ENCODE measurements at regions not wholly inside any gene's neighbourhood (a gene's known extent, or its start where the extent isn't known, plus 50 kb on each side); places are given as distances from the start of the nearest gene placed in this dataset.

- H3K79me2 ChIP-seq (ENCODE audit: control insufficient read depth, insufficient read depth, low read length, poor library complexity): no peaks in the 10 kb centered on the region
- no peaks in the 10 kb centered on the region for H3K4me1 ChIP-seq (ENCODE audit: control insufficient read depth in 1 of 2, insufficient read depth in 2 of 2, low read length in 2 of 2)
- H3K4me3 ChIP-seq (ENCODE audit: low read depth, low read length): no peak overlapping the region
- H3K27me3 ChIP-seq (ENCODE audit: insufficient read depth, low read length): no peaks in the 10 kb centered on the region
- H3K9me3 ChIP-seq (ENCODE audit: insufficient read depth, low read depth, low read length): no peaks in the 10 kb centered on the region
- no peak overlapping the region for H3K4ac ChIP-seq (ENCODE audit: low read depth, low read length)
- no peak overlapping the region for H3K4me2 ChIP-seq (ENCODE audit: low read length)
- no peak overlapping the region for H3K9ac ChIP-seq (ENCODE audit: low read length)
- no peak overlapping the region for H4K91ac ChIP-seq (ENCODE audit: low read depth, low read length)
- H3K14ac ChIP-seq (ENCODE audit: low read length): no peak overlapping the region
- H4K8ac ChIP-seq (ENCODE audit: low read depth, low read length): no peak overlapping the region
- no peak overlapping the region for H2BK12ac ChIP-seq (ENCODE audit: low read length)
- H3K18ac ChIP-seq (ENCODE audit: low read length): no peak overlapping the region
- no peak overlapping the region for H3K27ac ChIP-seq (ENCODE audit: low read depth, low read length)
- no peaks in the 10 kb centered on the region for H3K36me3 ChIP-seq (ENCODE audit: control insufficient read depth in 1 of 2, insufficient read depth in 2 of 2, low read length in 2 of 2)
- H2AFZ ChIP-seq (ENCODE audit: insufficient read depth, low read length, poor library complexity): no peak overlapping the region
- H3K23ac ChIP-seq (ENCODE audit: low read length): no peak overlapping the region
- WGBS (ENCODE audit: extremely low coverage, insufficient coverage, insufficient read length): no CpG with 5 or more reads among the region's 2 CpGs
- H4K12ac ChIP-seq (ENCODE audit: low read depth, low read length): no peak overlapping the region
- no peaks in the 10 kb centered on the region for H3K79me1 ChIP-seq (ENCODE audit: low read length)
- no peak overlapping the region for H2BK120ac ChIP-seq (ENCODE audit: insufficient read depth, low read length, poor library complexity)
- DNase-seq: peak in 1 of 2 donors; percentile 56
- no peak overlapping the region for H2AK5ac ChIP-seq (ENCODE audit: low read length)
- H2BK5ac ChIP-seq (ENCODE audit: low read depth, low read length, poor library complexity): no peak overlapping the region
These were observed 157.4 kb upstream of the TMEM196 start for GRCh38 chr7:19930851-19931250.

GRCh38 chr7:19930051-19930450 is 156.6 kb upstream of the TMEM196 start:
- Histone ChIP-seq H2BK120ac (ENCODE audit: insufficient read depth, low read length, poor library complexity) (no peak overlapping the region), H4K91ac (ENCODE audit: low read depth, low read length) (no peak overlapping the region), H2BK12ac (ENCODE audit: low read length) (no peak overlapping the region), H3K79me1 (ENCODE audit: low read length) (no peaks in the 10 kb centered on the region), H4K8ac (ENCODE audit: low read depth, low read length) (no peak overlapping the region), H3K4ac (ENCODE audit: low read depth, low read length) (no peak overlapping the region), H3K9me3 (ENCODE audit: insufficient read depth, low read depth, low read length) (no peaks in the 10 kb centered on the region), H3K23ac (ENCODE audit: low read length) (no peak overlapping the region), H3K79me2 (ENCODE audit: control insufficient read depth, insufficient read depth, low read length, poor library complexity) (no peaks in the 10 kb centered on the region), H3K27ac (ENCODE audit: low read depth, low read length) (no peak overlapping the region), H2BK5ac (ENCODE audit: low read depth, low read length, poor library complexity) (no peak overlapping the region), H3K14ac (ENCODE audit: low read length) (no peak overlapping the region), H3K9ac (ENCODE audit: low read length) (no peak overlapping the region), H3K4me1 (ENCODE audit: control insufficient read depth in 1 of 2, insufficient read depth in 2 of 2, low read length in 2 of 2) (no peaks in the 10 kb centered on the region), H3K18ac (ENCODE audit: low read length) (no peak overlapping the region), H4K12ac (ENCODE audit: low read depth, low read length) (no peak overlapping the region), H2AFZ (ENCODE audit: insufficient read depth, low read length, poor library complexity) (no peak overlapping the region), H3K27me3 (ENCODE audit: insufficient read depth, low read length) (no peaks in the 10 kb centered on the region), H3K4me2 (ENCODE audit: low read length) (no peak overlapping the region), H2AK5ac (ENCODE audit: low read length) (no peak overlapping the region), H3K36me3 (ENCODE audit: control insufficient read depth in 1 of 2, insufficient read depth in 2 of 2, low read length in 2 of 2) (no peaks in the 10 kb centered on the region), H3K4me3 (ENCODE audit: low read depth, low read length) (no peak overlapping the region)
- peak in 1 of 2 donors; percentile 34 for DNase-seq
- no CpG with 5 or more reads among the region's 1 CpG for WGBS (ENCODE audit: extremely low coverage, insufficient coverage, insufficient read length)

GRCh38 chr7:19928247-19928646 is 154.8 kb upstream of the TMEM196 start:
- Histone ChIP-seq H4K12ac (ENCODE audit: low read depth, low read length) (no peak overlapping the region), H2AK5ac (ENCODE audit: low read length) (no peak overlapping the region), H3K27ac (ENCODE audit: low read depth, low read length) (no peak overlapping the region), H4K8ac (ENCODE audit: low read depth, low read length) (no peak overlapping the region), H4K91ac (ENCODE audit: low read depth, low read length) (no peak overlapping the region), H3K79me1 (ENCODE audit: low read length) (no peaks in the 10 kb centered on the region), H3K9ac (ENCODE audit: low read length) (no peak overlapping the region), H3K14ac (ENCODE audit: low read length) (no peak overlapping the region), H3K27me3 (ENCODE audit: insufficient read depth, low read length) (no peaks in the 10 kb centered on the region), H3K4ac (ENCODE audit: low read depth, low read length) (no peak overlapping the region), H3K79me2 (ENCODE audit: control insufficient read depth, insufficient read depth, low read length, poor library complexity) (no peaks in the 10 kb centered on the region), H3K23ac (ENCODE audit: low read length) (no peak overlapping the region), H3K36me3 (ENCODE audit: control insufficient read depth in 1 of 2, insufficient read depth in 2 of 2, low read length in 2 of 2) (no peaks in the 10 kb centered on the region), H2BK12ac (ENCODE audit: low read length) (no peak overlapping the region), H2BK5ac (ENCODE audit: low read depth, low read length, poor library complexity) (no peak overlapping the region), H3K4me1 (ENCODE audit: control insufficient read depth in 1 of 2, insufficient read depth in 2 of 2, low read length in 2 of 2) (no peaks in the 10 kb centered on the region), H3K4me3 (ENCODE audit: low read depth, low read length) (no peak overlapping the region), H3K9me3 (ENCODE audit: insufficient read depth, low read depth, low read length) (no peaks in the 10 kb centered on the region), H3K4me2 (ENCODE audit: low read length) (no peak overlapping the region), H2BK120ac (ENCODE audit: insufficient read depth, low read length, poor library complexity) (no peak overlapping the region), H3K18ac (ENCODE audit: low read length) (no peak overlapping the region), H2AFZ (ENCODE audit: insufficient read depth, low read length, poor library complexity) (no peak overlapping the region)
- DNase-seq: no peak

- WGBS (ENCODE audit: extremely low coverage, insufficient coverage, insufficient read length): no CpG with 5 or more reads among the region's 7 CpGs
- DNase-seq: no peak
- Histone ChIP-seq H2BK12ac (ENCODE audit: low read length) (no peak overlapping the region), H3K27ac (ENCODE audit: low read depth, low read length) (no peak overlapping the region), H2AK5ac (ENCODE audit: low read length) (no peak overlapping the region), H2BK5ac (ENCODE audit: low read depth, low read length, poor library complexity) (no peak overlapping the region), H2AFZ (ENCODE audit: insufficient read depth, low read length, poor library complexity) (no peak overlapping the region), H3K4me3 (ENCODE audit: low read depth, low read length) (no peak overlapping the region), H3K79me1 (ENCODE audit: low read length) (no peaks in the 10 kb centered on the region), H3K9me3 (ENCODE audit: insufficient read depth, low read depth, low read length) (no peaks in the 10 kb centered on the region), H2BK120ac (ENCODE audit: insufficient read depth, low read length, poor library complexity) (no peak overlapping the region), H3K4me2 (ENCODE audit: low read length) (no peak overlapping the region), H3K18ac (ENCODE audit: low read length) (no peak overlapping the region), H4K91ac (ENCODE audit: low read depth, low read length) (no peak overlapping the region), H3K9ac (ENCODE audit: low read length) (no peak overlapping the region), H3K4ac (ENCODE audit: low read depth, low read length) (no peak overlapping the region), H3K27me3 (ENCODE audit: insufficient read depth, low read length) (no peaks in the 10 kb centered on the region), H4K12ac (ENCODE audit: low read depth, low read length) (no peak overlapping the region), H3K36me3 (ENCODE audit: control insufficient read depth in 1 of 2, insufficient read depth in 2 of 2, low read length in 2 of 2) (no peaks in the 10 kb centered on the region), H3K23ac (ENCODE audit: low read length) (no peak overlapping the region), H3K4me1 (ENCODE audit: control insufficient read depth in 1 of 2, insufficient read depth in 2 of 2, low read length in 2 of 2) (no peaks in the 10 kb centered on the region), H3K14ac (ENCODE audit: low read length) (no peak overlapping the region), H3K79me2 (ENCODE audit: control insufficient read depth, insufficient read depth, low read length, poor library complexity) (no peaks in the 10 kb centered on the region), H4K8ac (ENCODE audit: low read depth, low read length) (no peak overlapping the region)
These were observed 147.3 kb upstream of the TMEM196 start for GRCh38 chr7:19920705-19921104.
